ENCODE measurements at regions not wholly inside any gene's neighbourhood (a gene's known extent, or its start where the extent isn't known, plus 50 kb on each side); places are given as distances from the start of the nearest gene placed in this dataset.

DNA sequence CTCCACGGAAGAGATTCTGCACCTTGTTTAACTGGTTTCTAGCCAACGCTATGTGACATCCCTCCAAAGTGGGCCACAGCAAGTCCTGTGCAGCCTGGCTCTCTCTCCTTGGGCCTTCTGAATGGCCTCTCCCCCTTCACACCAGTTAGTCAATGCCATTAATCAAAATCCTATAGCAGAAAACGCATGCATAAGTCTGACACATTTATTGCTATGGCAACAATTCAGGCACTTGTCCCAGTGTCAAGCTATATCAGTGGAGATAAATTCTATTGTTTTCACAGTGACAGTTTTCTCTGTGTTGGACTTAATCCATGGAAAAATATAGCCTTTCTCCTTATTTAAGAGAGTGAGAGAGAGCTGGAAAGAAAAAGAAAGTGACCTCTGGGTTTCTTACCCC lies 87.2 kb upstream of the TOX3 start:
- DNase-seq: no peak

GRCh38 chr16:52633230-52633629 lies 86.3 kb upstream of the TOX3 start:
- no peak for DNase-seq

DNA sequence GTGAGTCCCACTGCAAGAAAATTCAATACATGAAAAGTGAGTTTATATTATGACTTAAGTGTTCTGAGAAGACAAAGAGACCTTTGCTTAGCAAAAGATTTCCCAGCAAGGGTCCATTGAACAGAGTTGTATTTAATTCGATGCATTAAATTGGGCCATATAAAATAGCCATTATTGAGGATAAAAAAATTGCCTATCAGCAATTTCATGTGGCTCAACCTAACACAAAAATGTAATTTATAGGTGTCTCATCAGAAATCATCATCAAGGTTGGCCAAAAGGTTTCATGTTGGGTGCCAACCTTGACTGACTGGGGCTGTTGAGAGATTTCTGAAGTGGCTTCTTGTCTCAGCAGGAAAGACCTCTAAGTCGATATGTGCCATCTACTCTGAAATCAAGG lies 84.8 kb upstream of the TOX3 start:
- DNase-seq: no peak

- no peak for DNase-seq
Observed at GRCh38 chr16:52630711-52631110, 83.8 kb upstream of the TOX3 start.

DNA sequence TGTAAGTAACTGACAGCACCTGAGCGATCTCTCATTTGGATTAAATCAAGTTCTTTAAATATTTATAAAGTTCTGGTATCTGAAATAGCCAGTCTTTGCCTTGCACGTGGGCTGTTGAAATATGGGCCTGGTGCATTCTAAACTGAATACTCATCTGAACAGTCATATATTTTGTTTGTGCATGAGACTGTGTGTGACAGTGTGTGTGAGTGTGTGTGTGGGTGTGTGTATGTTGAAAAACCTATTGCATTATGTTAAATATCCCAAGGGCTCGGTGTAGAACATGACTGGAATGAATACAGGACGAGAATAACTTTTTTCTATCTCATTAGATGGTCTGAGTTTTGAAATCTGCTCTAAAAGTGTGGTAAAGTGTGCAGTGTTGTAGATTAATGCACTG lies 82.4 kb upstream of the TOX3 start:
- DNase-seq: no peak

- DNase-seq: no peak
Observed at GRCh38 chr16:52624891-52625290, 77.9 kb upstream of the TOX3 start.

DNA sequence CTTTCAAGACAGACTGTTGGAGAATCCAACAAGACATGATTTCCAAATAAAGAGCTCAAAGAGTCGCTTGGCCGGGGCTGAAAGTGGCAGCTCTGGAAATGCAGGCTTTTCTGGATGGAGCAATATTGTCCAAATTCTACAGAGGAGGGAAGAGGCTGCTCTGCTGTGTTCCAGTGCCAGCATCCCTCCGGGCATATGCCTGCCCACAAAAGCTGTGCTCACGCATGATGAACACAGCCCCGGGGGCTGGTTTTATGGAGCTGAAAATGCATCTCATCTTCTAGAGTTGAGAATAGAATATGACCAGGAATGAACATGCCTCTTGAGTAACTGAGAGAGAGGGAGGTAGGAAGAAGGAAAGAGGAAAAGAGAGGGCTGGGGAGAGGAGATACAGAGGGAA lies 74.7 kb upstream of the TOX3 start:
- no peak for DNase-seq

- DNase-seq: no peak
Observed at GRCh38 chr16:52618753-52619497, 72.0 kb upstream of the TOX3 start.

- DNase-seq: no peak
Observed at GRCh38 chr16:52617591-52617990, 70.6 kb upstream of the TOX3 start.

DNA sequence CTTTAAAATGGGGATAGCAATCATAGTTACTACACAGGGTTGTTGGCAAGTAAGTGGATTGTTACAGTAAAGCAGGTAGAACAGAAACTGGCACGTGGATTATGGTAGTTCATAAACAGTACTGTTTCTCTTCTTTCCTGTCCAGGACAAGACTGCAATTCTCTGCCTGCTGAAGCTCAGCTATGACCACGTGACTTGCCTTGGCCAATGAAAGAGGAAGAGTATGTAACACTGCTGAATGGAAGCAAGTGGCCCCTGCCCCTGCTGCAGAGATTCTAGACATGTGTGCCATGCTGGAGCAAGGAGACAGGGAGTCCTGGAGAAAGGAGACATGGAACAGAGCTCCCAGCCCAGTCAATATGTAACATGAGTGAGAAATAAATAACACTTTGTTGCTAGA lies 66.6 kb upstream of the TOX3 start:
- DNase-seq: no peak

DNA sequence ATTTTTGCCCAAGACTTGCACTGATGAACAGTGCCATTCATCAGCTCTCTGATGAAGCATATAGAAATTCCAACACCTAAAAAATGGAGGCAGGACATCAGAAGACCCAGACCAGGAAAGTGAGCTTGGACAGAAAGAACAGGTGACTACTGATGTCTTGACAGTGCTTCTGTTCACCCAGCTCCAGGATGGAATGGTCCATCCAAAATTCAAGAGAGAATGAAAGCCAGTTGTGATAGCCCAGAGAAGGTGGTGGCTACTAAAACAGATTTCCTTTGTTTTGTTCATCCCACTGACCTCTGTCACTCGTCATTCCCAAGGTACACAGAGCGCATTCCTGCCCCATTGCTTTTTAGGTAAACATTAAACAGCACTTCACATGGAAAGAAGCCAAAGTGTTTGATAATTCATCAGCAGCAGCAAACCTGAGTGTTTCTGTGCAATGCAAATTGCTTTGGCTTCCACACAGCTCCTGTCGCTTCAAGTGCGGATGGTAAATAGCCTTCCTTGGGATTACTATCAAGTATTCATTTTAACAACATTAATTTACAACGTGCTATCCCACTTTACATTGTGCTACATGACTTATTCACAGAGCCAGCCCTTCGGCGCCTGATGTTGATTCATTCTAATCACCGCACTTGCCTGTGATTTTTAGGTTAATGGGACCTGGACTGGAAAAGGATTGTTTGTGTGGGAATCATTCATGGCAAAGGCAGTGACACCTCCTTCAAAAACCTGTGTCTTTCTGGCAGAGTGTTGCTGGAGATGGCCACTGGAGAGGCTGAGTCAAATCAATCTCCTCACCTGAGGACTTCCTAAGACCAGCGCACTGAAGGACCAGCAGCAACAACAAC lies 65.1 kb upstream of the TOX3 start:
- DNase-seq: no peak

- DNase-seq: no peak
Observed at GRCh38 chr16:52603015-52603414, 56.1 kb upstream of the TOX3 start.

DNA sequence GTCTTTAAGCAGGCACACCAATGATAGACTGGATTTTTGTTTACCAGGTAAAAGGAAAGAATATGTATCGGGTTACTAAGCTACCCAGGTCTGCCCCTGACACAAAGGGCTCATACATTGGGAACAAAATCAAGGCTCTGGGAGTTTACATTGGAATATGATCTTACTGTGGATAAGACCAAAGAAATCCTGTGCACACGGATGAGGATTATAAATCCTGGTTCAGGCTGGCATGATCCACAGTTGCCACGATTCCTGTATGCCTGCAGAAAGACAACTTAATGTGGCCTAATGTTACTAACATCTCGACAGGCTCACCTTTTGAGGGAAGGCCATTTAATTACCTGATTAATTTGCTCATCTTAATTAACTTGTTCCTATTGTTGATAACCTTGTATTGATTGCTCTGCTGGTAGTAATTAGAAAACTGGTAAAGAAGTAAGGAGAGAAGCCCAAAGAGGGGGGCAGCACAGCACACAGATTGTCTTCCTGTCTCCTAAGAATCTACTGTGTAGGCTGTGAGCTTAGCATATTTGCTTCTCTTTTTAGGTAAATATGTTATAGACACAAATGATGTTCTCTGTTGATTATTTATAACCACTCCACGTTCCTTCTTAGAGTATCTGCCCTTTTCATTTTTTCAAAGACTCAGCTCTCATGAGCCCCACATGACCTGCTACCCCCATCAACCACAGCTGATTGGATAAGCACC lies 51.0 kb upstream of the TOX3 start:
- no peak for DNase-seq

DNA sequence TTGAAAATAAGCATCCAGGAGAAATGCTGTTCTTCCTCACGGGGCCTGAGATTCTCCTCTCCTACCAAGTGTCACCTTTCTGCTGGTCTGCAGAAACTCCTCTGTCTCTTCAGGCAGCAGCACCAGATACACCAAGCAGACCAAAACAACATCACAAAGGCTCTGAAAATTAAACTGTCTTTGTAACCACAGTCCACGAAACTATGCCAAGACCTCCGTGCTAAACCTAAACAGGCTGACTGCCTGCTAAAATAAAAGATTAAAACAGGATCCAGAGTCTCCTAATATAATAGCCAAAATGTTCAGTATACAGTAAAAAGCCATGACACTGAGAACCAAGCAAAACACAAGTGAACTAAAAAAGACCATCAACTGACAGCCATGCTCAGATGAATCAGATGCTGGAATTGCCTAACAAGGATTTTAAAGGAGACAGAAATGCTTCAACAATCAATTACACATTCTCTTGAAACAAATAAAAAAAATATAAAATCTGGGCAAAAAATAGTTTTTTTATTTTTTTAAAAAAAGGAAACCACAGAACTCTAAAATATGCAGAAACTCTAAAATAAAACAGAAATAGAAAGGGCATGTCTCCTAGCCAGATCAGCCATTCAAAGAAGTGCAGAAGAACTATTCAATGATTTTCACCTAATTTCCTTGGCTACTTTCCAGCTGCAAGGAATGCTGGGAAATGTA lies 50.3 kb upstream of the TOX3 start:
- no peak for DNase-seq
